GM21825 (cell line): ENCODE measurements at regions not wholly inside any gene's neighbourhood (a gene's known extent, or its start where the extent isn't known, plus 50 kb on each side); places are given as distances from the start of the nearest gene placed in this dataset.
"Not testable (repeated sequence)": the region's sequence is repeated elsewhere in the genome, so short reads cannot be mapped to it uniquely, and the experiment has no call there.

ENCODE experiments used
- ATAC-seq: cut with Tn5 transposase; IDR thresholded peaks from one replicate; pipeline ENCODE4 v1.9.1; 2021; ENCODE audit warnings: mild to moderate bottlenecking, moderate library complexity; ENCODE audit not compliant: unreplicated experiment

GRCh38 chr6:112401083-112401482 is 54.0 kb downstream of the RFPL4B start:
- ATAC-seq: no peak

DNA sequence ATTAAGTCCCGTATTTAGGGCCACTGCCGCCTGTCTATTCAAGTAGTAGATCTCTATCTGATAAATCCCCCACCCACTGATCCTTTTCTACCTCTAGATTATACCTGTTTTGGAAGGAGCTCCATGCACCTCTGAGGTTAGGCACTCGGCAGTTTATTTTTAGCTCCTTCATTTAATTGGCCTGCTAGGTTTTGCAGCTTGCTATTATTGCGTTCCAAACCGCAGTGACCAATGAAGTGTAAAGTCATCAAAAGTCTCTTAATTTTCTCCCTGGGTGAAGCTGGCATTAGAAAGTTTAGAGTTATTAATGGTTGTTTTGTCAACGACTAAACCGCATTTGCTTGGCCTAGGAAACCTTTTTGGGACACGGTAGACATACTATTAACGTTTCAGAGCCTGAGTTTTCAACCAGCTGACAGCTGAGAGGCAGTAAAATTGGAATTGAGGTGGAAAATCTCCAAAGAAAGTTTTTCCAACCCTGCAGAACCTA is 60.0 kb downstream of the RFPL4B start:
- no peak for ATAC-seq

DNA sequence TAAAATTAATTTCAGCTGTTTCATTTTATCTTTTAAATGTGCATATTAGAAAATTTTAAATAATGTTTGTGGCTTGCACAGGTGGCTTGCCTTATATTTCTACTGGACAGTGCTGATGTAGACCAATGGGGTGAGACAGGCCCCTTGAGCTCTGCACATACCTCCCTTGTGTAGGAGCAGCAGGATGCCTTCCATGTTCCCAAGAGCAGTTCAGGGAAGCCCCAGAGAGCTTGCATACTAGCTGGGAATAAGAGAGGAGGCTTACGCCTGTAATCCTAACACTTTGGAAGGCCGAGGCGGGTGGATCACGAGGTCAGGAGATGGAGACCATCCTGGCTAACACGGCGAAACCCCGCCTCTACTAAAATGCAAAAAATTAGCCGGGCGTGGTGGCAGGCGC is 61.4 kb downstream of the RFPL4B start:
- no peak for ATAC-seq

DNA sequence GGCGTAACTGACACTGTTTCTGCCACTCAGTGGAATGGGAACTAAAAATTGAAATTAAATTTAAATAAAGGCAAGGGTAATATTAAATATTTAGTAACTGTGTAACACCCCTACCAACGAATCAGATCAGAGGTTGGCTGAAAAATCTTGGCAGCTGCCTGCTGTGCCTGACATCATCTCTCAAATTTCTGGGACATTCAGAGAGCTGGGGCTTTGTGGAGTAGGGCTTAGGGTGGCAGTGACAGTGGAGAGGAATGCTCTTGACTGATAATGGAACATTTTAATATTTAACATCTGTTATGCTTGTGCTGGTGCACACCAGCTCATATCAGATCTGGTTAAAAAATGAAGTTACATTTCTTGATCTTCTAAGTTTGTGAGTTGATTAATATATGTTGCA is 62.2 kb downstream of the RFPL4B start:
- no peak for ATAC-seq

GRCh38 chr6:112413780-112414179 is 66.7 kb downstream of the RFPL4B start:
- ATAC-seq: no peak

- ATAC-seq: no peak
Observed at GRCh38 chr6:112415366-112415765, 68.2 kb downstream of the RFPL4B start.

GRCh38 chr6:112416866-112417265 is 69.7 kb downstream of the RFPL4B start:
- ATAC-seq: no peak

DNA sequence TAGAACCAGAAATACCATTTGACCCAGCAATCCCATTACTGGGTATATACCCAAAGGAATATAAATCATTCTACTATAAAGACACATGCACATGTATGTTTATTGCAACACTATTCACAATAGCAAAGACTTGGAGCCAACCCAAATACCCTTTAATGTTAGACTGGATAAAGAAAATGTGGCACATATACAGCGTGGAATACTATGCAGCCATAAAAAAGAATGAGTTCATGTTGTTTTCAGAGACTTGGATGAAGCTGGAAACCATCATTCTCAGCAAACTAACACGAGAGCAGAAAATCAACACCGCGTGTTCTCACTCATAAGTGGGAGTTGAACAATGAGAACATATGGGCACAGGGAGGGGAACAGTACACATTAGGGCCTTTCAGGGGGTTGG is 79.9 kb downstream of the RFPL4B start:
- not testable (repeated sequence) for ATAC-seq

DNA sequence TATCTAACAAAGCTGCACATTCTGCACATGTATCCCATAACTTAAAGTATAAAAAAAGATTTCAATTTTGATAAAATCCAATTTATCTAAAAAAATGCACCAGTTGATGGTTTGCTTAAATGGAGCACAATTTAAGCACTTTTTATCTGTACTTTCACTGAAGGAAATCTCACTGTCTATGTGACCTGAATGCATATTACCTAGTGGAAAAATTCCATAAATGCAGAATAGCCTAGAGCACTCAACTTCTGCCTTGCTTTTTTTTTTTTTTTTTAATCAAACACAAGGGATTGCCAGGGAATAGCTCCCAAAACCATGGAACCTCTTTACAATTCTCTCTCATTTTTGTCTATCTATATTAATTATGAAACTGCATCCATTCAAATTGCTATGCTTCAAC is 80.4 kb downstream of the RFPL4B start:
- ATAC-seq: no peak

GRCh38 chr6:112428477-112428876 is 81.3 kb downstream of the RFPL4B start:
- no peak for ATAC-seq

GRCh38 chr6:112429226-112429625 is 82.1 kb downstream of the RFPL4B start:
- ATAC-seq: no peak

DNA sequence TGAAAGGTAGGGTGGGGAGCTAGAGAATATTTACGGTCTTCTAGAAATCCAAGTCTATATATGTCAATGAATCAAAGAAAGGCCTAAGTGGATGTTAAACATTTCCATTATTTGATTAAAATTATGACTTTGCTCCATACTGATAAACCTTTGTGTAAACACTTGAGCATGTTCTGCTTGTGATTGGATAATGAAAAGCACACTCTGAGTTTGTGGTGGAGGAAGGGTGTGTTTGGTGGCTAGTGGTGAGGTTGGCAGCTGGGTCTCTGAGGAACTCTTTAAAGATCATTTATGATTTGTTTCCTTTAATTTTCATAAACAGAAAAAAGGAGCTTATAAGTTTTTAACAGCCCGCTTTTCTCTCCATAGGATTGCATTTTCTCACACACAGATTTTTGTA is 84.7 kb downstream of the RFPL4B start:
- no peak for ATAC-seq

GRCh38 chr6:112432853-112433252 is 85.7 kb downstream of the RFPL4B start:
- ATAC-seq: no peak

- ATAC-seq: no peak
Observed at GRCh38 chr6:112433457-112433856, 86.3 kb downstream of the RFPL4B start.

- no peak for ATAC-seq
Observed at GRCh38 chr6:112434896-112435435, 87.8 kb downstream of the RFPL4B start.

DNA sequence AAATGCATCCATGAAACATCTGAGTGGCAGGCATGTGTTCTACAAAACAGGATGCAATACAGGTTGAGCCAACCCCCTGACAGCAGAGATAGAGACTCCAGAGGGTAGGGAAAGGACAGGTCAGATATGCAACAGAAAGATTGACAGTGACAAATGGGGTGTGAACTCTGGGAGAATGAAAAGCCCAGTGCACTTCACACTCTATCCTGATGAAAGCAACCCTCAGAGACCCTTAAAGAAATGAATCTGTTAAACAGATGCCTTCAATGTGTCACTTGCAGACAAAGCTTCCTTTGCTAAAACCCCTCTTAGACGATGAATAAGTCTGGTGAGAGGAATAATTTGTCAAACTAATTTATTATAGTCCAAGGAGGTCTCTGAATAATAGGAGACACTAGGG is 89.9 kb downstream of the RFPL4B start:
- no peak for ATAC-seq

- ATAC-seq: no peak
Observed at GRCh38 chr6:112439010-112439409, 91.9 kb downstream of the RFPL4B start.

GRCh38 chr6:112439432-112439831 is 92.3 kb downstream of the RFPL4B start:
- no peak for ATAC-seq

- ATAC-seq: no peak
Observed at GRCh38 chr6:112441607-112442006, 94.5 kb downstream of the RFPL4B start.

DNA sequence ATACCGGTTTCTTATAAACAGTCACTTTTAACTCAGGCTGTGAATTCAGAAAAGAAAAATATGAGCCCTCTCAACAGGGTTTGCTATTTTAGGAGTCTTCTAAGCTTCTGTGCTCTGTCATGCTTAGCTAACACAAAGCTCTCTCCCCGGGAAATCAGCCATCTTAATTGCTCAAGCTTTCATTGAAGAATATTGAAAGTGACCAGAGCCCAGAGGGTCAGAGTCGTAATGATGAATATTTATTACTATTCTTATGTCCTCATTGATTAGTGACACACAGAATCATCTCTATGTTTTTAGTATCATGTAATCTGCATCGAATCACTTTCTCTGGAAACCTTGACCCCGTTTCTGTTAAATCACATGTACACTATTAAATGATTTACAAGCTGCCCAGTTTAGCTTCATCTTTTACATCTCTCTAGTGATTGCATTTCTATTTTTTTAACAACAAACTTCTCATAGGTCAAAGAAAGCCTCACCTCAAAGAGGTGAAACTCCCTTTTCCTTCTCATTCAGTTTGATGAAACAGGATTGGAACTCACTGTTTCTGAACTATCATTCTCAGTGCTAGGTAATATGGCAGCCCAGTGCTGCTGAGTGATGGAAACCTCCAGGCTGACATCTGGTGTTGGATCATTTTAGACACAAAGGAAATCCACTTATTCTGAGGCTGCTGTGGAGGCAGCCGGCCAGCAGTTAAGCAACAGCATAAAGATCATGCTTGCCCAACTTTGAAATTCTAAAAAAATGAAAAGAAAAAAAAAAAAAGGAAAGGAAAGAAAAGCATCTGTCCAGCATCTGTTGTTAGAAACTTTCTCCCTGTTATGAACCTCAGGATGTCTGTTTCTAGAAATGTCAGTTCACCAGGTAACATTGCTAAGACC is 96.3 kb downstream of the RFPL4B start:
- no peak for ATAC-seq

- ATAC-seq: not testable (repeated sequence)
Observed at GRCh38 chr6:112448786-112449185, 101.7 kb downstream of the RFPL4B start.

GRCh38 chr6:112450663-112451062 is 103.5 kb downstream of the RFPL4B start:
- ATAC-seq: no peak
